B cell (primary cell): ENCODE measurements at regions not wholly inside any gene's neighbourhood (a gene's known extent, or its start where the extent isn't known, plus 50 kb on each side); places are given as distances from the start of the nearest gene placed in this dataset.

Source experiments
- ATAC-seq: fragments of 200-7000 bp; cut with Tn5 transposase; one replicate; pipeline ENCODE4 v1.10.0; 2021; ENCODE audit warnings: low read depth, mild to moderate bottlenecking, moderate number of reproducible peaks, moderate library complexity
- CTCF ChIA-PET: fragments of 350-600 bp; sonication (Branson Sonifier 250); formaldehyde crosslinking; loops from one replicate; lab custom pipeline; 2021; ENCODE audit warnings: antibody characterized with exemption, inconsistent platforms; lab: Charles Lee
- POLR2A ChIA-PET: fragments of 350-600 bp; sonication (Branson Sonifier 250); formaldehyde crosslinking; loops from one replicate; lab custom pipeline; 2021; ENCODE audit warnings: antibody characterized with exemption; lab: Charles Lee
- DNase-seq: peaks from one replicate; pipeline ENCODE4 v3.0.0; 2013
- H2AFZ ChIP-seq: 2 replicates; pipeline ENCODE4 v1.6.1; 2012; ENCODE audit warnings: mild to moderate bottlenecking, low read depth, low read length; ENCODE audit not compliant: insufficient read depth, poor library complexity, severe bottlenecking
- H3K27ac ChIP-seq, 2 donors: 1 replicate in 1 of 2; 2 replicates in 1 of 2; pipeline ENCODE4 v1.5.1; 2012 to 2013; ENCODE audit warnings: low read length in 2 of 2, mild to moderate bottlenecking in 2 of 2, moderate library complexity in 1 of 2
- H3K27me3 ChIP-seq, 4 experiments: fragments of 200-600 bp in 1 of 4; sonication (generic) in 1 of 4; replicated peaks in 1 of 4; 1 replicate in 2 of 4; 2 replicates in 2 of 4; pipeline versions ENCODE4 v1.6.1 to v1.7.0; 2013 to 2016; ENCODE audit warnings: low read length in 3 of 4, mild to moderate bottlenecking in 2 of 4, mixed read lengths in 1 of 4, moderate library complexity in 1 of 4; ENCODE audit not compliant: insufficient read depth in 4 of 4, control insufficient read depth in 3 of 4; ENCODE audit errors: control extremely low read depth in 1 of 4
- H3K36me3 ChIP-seq, 2 experiments: replicated peaks in 1 of 2; 1 replicate in 1 of 2; 2 replicates in 1 of 2; pipeline versions ENCODE4 v1.6.1 to v1.7.1; 2013; ENCODE audit warnings: low read length in 1 of 2; ENCODE audit not compliant: insufficient read depth in 2 of 2, control insufficient read depth in 1 of 2; ENCODE audit errors: control extremely low read depth in 1 of 2, extremely low read depth in 1 of 2
- H3K4me1 ChIP-seq, 2 donors: fragments of 200-600 bp in 1 of 2; sonication (generic) in 1 of 2; 1 replicate in 1 of 2; 2 replicates in 1 of 2; pipeline versions ENCODE4 v1.5.1 to v1.6.1; 2013 to 2017; ENCODE audit warnings: low read length in 2 of 2; ENCODE audit not compliant: control insufficient read depth in 2 of 2, insufficient read depth in 2 of 2
- H3K4me2 ChIP-seq: replicated peaks from 2 replicates; pipeline ENCODE3; 2012; ENCODE audit warnings: mild to moderate bottlenecking, low read depth, low read length; ENCODE audit not compliant: poor library complexity, severe bottlenecking
- H3K4me3 ChIP-seq, 5 experiments: fragments of 200-600 bp in 1 of 5; sonication (generic) in 1 of 5; 1 replicate in 3 of 5; 2 replicates in 2 of 5; pipeline versions ENCODE4 v1.5.1 to v1.7.0; 2011 to 2016; ENCODE audit warnings: low read length in 4 of 5, mild to moderate bottlenecking in 4 of 5, low read depth in 2 of 5, control low read depth in 1 of 5, moderate library complexity in 1 of 5; ENCODE audit not compliant: insufficient read depth in 1 of 5; ENCODE audit errors: control extremely low read depth in 1 of 5, extremely low read depth in 1 of 5
- H3K79me2 ChIP-seq: fragments of 200-600 bp; sonication (generic); one replicate; pipeline ENCODE4 v1.6.0; 2016; ENCODE audit warnings: low read length; ENCODE audit not compliant: control insufficient read depth, insufficient read depth
- H3K9ac ChIP-seq: fragments of 200-600 bp; sonication (generic); 2 replicates; pipeline ENCODE4 v1.6.1; 2017; ENCODE audit warnings: mild to moderate bottlenecking, low read length, moderate library complexity
- H3K9me3 ChIP-seq, 3 donors: one replicate each; pipeline versions ENCODE4 v1.6.1 to v1.7.1; 2013; ENCODE audit warnings: low read length in 2 of 3; ENCODE audit not compliant: control insufficient read depth in 2 of 3, insufficient read depth in 1 of 3; ENCODE audit errors: control extremely low read depth in 1 of 3
- H4K20me1 ChIP-seq: 2 replicates; pipeline ENCODE4 v1.6.0; 2012; ENCODE audit warnings: mild to moderate bottlenecking, low read length; ENCODE audit not compliant: insufficient read depth, control insufficient read depth, poor library complexity, severe bottlenecking
- H3K27ac Mint-ChIP-seq: one replicate; pipeline ENCODE4 v1.8.0; 2021; ENCODE audit warnings: mixed read lengths
- H3K27me3 Mint-ChIP-seq: one replicate; pipeline ENCODE4 v1.8.0; 2021; ENCODE audit warnings: mixed read lengths
- H3K4me1 Mint-ChIP-seq: one replicate; pipeline ENCODE4 v1.8.0; 2021; ENCODE audit warnings: mixed read lengths
- H3K4me3 Mint-ChIP-seq: one replicate; pipeline ENCODE4 v1.8.0; 2021; ENCODE audit warnings: mixed read lengths
- H3K9me3 Mint-ChIP-seq: one replicate; pipeline ENCODE4 v1.8.0; 2022; ENCODE audit warnings: mixed read lengths; ENCODE audit not compliant: insufficient read depth
- EZH2 ChIP-seq: IDR thresholded peaks from 2 replicates; pipeline ENCODE4 v1.6.1; 2012; ENCODE audit warnings: borderline replicate concordance, low read depth, mild to moderate bottlenecking, moderate library complexity, low read length; ENCODE audit not compliant: insufficient read depth, poor library complexity, severe bottlenecking
- WGBS: methylation state at CpG from one replicate; pipeline ENCODE4 v1.1.5; 2013; ENCODE audit warnings: missing lambda C conversion rate; ENCODE audit not compliant: insufficient coverage; 5-methylcytosine and 5-hydroxymethylcytosine counted together
- intact Hi-C: fragments of 100-400 bp; cut with micrococcal nuclease; formaldehyde crosslinking; loops from one replicate; pipeline ENCODE4 v1.10.0; 2022
- TF ChIP-seq, protein P1 (sequence below): fragments of 200-600 bp; IDR thresholded peaks from one replicate; pipeline ENCODE4 v1.8.0; 2022; ENCODE audit warnings: antibody characterized with exemption, mild to moderate bottlenecking

DNA sequence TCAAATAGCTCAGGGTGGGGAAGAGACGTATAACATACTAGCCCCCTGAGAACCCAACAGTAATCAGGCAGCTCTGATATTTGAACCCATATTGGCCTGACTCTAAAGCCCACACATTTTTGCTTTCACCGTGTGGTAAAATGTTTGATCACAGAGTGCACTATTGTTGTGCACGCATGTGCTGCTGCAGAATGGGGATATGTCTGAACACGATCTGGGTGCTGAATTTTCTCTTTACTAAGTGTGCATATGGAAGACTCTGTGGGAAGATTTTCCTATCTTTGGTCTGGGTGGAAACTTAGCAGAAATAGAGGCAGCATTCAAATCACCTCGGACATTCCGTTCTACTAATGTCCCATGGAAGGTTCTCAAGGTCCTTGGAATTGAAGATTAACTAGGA, 800.1 kb downstream of the TFAP2A start:
- intact Hi-C loops, result no loop called here
- ChIA-PET POLR2A (no interaction called here), CTCF (no interaction called here)
- ATAC-seq (no peak), DNase-seq (no peak)
- Histone ChIP-seq H3K79me2 (no peaks in the 10 kb centered on the region), H4K20me1 (no peaks in the 10 kb centered on the region), H3K9me3 (peaks cover 0 to 13% (median 0%) of the 10 kb centered on the region in 3 donors), H3K4me2 (no peak overlapping the region), H3K36me3 (no peaks in the 10 kb centered on the region), H3K27me3 (no peaks in the 10 kb centered on the region), H3K4me1 (no peaks in the 10 kb centered on the region), H3K27ac (no peak overlapping the region), H3K4me3 (no peak overlapping the region), H2AFZ (no peak overlapping the region), H3K9ac (no peak overlapping the region)
- H3K27me3 Mint-ChIP-seq, result no peaks in the 10 kb centered on the region
- WGBS, result 96% methylated on average over 3 of the region's 6 CpGs
- TF ChIP-seq, protein P1, sequence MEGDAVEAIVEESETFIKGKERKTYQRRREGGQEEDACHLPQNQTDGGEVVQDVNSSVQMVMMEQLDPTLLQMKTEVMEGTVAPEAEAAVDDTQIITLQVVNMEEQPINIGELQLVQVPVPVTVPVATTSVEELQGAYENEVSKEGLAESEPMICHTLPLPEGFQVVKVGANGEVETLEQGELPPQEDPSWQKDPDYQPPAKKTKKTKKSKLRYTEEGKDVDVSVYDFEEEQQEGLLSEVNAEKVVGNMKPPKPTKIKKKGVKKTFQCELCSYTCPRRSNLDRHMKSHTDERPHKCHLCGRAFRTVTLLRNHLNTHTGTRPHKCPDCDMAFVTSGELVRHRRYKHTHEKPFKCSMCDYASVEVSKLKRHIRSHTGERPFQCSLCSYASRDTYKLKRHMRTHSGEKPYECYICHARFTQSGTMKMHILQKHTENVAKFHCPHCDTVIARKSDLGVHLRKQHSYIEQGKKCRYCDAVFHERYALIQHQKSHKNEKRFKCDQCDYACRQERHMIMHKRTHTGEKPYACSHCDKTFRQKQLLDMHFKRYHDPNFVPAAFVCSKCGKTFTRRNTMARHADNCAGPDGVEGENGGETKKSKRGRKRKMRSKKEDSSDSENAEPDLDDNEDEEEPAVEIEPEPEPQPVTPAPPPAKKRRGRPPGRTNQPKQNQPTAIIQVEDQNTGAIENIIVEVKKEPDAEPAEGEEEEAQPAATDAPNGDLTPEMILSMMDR, result no peak
- TF ChIP-seq EZH2, result no peak
- no peaks in the 10 kb centered on the region for H3K4me1 Mint-ChIP-seq
- H3K27ac Mint-ChIP-seq, result no peak overlapping the region
- peaks cover 4% of the 10 kb centered on the region for H3K9me3 Mint-ChIP-seq
- H3K4me3 Mint-ChIP-seq, result no peak overlapping the region

- no peak overlapping the region for H3K27ac ChIP-seq
- no peaks in the 10 kb centered on the region for H3K4me1 ChIP-seq
- ATAC-seq (no peak), DNase-seq (no peak)
- ChIA-PET CTCF (no interaction called here), POLR2A (no interaction called here)
- H3K79me2 ChIP-seq, result no peaks in the 10 kb centered on the region
- no peak overlapping the region for H2AFZ ChIP-seq
- Mint-ChIP-seq H3K27me3 (no peaks in the 10 kb centered on the region), H3K9me3 (peaks cover 4% of the 10 kb centered on the region), H3K4me3 (no peak overlapping the region), H3K4me1 (no peaks in the 10 kb centered on the region), H3K27ac (no peak overlapping the region)
- H3K27me3 ChIP-seq, result no peaks in the 10 kb centered on the region
- peaks cover 0 to 8% (median 0%) of the 10 kb centered on the region in 3 donors for H3K9me3 ChIP-seq
- H3K36me3 ChIP-seq, result no peaks in the 10 kb centered on the region
- intact Hi-C loops, result no loop called here
- WGBS, result 60% methylated on average over 1 of the region's 2 CpGs
- H3K4me3 ChIP-seq, result no peak overlapping the region
- no peaks in the 10 kb centered on the region for H4K20me1 ChIP-seq
- H3K9ac ChIP-seq, result no peak overlapping the region
- TF ChIP-seq, protein P1, result no peak
- no peak for TF ChIP-seq EZH2
- no peak overlapping the region for H3K4me2 ChIP-seq
Measured at GRCh38 chr6:9612489-9612888, 802.4 kb downstream of the TFAP2A start.
